GM19397 (cell line): ENCODE measurements at regions not wholly inside any gene's neighbourhood (a gene's known extent, or its start where the extent isn't known, plus 50 kb on each side); places are given as distances from the start of the nearest gene placed in this dataset.
"Not testable (repeated sequence)": the region's sequence is repeated elsewhere in the genome, so short reads cannot be mapped to it uniquely, and the experiment has no call there.

Experiments used
- ATAC-seq: cut with Tn5 transposase; IDR thresholded peaks from one replicate; pipeline ENCODE4 v1.9.1; 2021; ENCODE audit warnings: mild to moderate bottlenecking, moderate library complexity; ENCODE audit not compliant: unreplicated experiment

- no peak for ATAC-seq
These were observed 821.6 kb downstream of the ANKRD7 start for GRCh38 chr7:119046068-119046467.

- no peak for ATAC-seq
These were observed 841.5 kb downstream of the ANKRD7 start for GRCh38 chr7:119065966-119066365.

DNA sequence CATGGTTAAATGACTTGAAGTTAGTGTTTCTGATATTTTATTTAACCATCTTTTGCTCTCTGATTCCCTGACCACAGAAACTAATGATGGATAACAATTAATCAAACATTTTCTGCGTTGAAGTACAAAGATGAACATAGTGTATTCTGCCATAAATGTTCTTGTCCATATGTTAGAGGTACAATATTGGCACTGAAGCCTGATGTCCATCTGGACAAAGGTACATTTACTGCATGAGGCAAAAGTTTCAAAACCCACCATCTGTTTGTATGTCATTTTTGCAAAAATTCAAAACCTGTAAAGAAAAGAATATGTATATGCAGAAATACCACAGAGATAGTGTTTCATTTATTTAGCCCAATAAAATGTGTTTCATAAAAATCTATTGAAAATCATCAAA, 861.5 kb downstream of the ANKRD7 start:
- ATAC-seq: no peak

DNA sequence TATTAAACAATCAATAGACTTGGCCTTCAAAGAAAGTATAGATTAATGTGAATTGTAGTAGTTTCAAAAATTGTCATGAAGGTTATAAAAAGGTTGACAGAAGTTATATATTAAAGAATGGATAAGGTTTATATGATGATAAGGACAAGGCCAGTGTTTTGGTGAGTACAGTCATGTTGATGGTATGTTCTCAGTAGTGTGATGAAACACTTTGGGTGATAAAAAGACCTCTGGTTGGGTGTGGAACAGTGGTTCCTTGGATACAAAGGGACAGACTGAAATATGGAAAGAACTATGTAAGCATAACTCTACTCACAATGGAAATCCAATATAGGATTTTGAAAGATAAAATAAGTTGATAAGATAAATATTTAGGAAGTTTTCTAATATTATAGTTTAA, 866.3 kb downstream of the ANKRD7 start:
- no peak for ATAC-seq

DNA sequence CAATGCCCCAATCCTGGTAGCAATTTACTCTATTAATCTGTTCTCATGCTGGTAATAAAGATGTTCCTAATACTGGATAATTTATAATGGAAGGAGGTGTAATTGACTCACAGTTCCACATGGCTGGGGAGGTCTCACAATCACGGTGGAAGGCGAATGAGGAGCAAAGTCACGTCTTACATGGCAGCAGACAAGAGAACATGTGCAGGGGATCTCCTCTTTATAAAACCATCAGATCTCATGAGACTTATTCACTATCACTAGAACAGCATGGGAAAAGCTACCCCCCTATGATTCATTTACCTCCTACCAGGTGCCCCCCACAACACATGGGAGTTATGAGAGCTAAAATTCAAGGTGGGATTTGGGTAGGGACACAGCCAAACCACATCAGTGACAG, 872.2 kb downstream of the ANKRD7 start:
- no peak for ATAC-seq

DNA sequence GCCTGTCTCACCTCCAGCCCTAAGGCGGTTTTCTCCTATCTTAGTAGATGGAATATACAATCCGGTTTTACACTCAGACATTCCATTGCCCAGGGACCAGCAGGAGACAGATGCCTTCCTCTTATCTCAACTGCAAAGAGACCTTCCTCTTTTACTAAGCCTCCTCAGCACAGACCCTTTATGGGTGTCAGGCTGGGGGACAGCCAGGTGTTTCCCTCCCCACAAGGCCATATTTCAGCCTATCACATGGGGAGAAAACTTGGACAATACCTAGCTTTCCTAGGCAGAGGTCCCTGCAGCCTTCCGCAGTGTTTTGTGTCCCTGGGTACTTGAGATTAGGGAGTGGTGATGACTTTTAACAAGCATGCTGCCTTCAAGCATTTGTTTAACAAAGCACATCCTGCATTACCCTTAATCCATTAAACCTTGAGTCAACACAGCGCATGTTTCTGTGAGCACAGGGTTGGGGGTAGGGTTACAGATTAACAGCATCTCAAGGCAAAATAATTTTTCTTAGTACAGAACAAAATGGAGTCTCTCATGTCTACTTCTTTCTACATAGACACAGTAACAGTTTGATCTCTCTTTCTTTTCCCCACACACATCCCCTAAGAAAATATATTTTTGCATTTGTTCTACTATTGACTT, 876.2 kb downstream of the ANKRD7 start:
- not testable (repeated sequence) for ATAC-seq

DNA sequence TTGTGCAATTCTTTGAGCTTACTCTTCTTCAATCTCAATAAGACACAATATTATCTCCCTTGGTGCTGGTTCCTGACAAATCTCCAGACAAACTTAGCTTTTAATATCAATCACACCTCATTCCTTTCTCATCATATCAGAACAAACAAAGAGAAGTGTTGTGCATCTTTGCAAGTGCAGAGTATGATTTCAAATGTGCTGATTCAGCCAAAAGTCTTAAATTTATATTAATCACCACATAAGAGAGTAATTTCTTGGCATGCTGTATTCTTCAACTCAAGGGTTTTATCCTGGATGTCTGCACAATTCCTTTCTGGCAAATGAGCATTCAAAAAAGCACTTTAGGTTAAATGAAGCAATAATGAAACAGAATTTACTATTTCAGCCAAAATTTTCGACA, 877.8 kb downstream of the ANKRD7 start:
- no peak for ATAC-seq

DNA sequence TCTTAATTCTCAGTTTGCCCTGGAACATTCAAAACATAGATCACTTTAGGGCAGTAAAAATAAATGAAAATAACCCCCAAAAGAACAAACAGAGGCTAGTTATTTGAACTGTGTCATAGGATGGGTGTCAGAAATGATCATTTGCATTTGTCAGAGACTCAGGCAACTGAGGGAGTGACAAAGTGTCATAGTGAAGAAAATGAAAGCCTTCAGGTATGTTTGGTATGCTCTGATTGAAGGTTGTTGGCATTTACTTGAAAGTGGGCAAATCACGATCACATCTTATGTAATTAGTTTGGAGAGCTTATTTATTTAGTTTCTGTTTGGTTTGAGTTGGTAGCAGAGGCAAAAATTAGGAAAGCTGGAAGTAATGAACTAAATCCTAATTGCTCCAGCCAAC, 880.9 kb downstream of the ANKRD7 start:
- no peak for ATAC-seq

DNA sequence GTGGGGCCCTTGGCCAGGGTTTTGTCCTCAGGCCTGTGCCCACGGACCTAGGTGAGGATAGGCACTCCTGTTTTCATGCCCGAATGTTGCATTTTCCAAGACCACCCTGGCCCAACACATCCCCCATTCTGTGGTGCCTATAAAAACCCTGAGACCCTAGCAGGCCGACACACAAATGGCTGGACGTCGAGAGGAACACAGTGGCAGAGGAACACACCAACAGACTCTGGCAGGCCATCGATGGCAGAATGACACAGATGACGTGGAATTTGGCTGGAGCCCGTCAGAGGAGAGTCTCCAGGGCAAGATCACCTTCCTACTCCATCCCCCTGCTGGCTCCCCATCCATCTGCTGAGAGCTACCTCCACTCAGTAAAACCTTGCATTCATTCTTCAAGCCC, 898.8 kb downstream of the ANKRD7 start:
- no peak for ATAC-seq

GRCh38 chr7:119127706-119128105, 903.2 kb downstream of the ANKRD7 start:
- ATAC-seq: no peak

- no peak for ATAC-seq
These were observed 907.9 kb downstream of the ANKRD7 start for GRCh38 chr7:119132436-119132835.

GRCh38 chr7:119167431-119167830, 942.9 kb downstream of the ANKRD7 start:
- ATAC-seq: no peak

DNA sequence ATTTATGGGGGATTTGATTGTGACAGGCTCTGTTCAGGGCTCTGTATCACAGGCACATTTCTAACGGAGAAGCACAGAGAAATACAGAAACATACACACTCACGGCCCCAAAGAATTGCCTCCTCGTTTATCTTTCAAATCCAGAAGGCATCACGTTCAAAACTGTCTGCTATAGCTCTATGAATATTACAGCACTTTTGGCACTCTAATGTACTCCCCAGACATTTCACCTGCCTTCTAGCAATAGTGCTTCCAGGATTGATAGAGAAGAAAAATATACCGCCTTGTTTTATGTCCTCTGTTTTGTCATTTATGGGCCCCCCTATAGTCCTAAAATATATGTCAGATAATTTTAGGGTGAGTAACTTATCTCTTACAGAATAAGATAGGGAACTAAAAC, 947.5 kb downstream of the ANKRD7 start:
- no peak for ATAC-seq

DNA sequence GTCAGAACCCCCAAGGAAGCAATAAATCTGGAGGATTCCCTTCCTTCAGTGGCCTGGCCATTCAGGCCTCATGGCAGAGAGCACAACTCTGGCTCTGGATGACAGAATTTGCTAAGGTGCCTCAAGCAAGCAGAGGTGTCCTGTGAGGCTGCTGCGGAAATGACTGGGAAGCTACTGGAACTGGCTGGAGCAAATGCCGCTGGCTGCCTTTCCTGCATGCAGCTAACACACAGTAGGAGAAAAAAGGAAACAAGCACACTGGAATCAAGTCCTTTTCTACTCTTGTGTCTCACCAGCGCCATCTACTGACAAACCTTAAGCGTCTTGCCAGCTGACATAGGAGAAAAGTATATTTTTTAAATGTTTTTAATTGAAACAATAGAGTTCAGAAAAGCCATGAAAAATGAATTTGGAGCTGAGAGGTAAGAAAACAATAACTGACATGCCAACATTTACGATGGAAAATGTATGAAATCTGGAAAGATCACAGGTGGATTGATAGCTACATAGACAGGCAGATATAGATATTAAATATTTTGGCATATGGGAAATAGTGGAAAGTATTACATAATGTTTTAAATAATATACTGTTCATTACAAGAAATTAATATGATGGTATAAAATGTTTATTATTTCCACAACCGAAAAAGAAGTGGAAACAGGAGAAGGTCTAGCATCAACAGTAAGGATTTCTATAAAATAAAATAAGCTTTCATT, 951.6 kb downstream of the ANKRD7 start:
- peak; percentile 61 for ATAC-seq

- ATAC-seq: no peak
These were observed 953.4 kb downstream of the ANKRD7 start for GRCh38 chr7:119177863-119178262.

GRCh38 chr7:119184124-119184788, 959.8 kb downstream of the ANKRD7 start:
- no peak for ATAC-seq

GRCh38 chr7:119196183-119196582, 971.7 kb downstream of the ANKRD7 start:
- ATAC-seq: no peak

DNA sequence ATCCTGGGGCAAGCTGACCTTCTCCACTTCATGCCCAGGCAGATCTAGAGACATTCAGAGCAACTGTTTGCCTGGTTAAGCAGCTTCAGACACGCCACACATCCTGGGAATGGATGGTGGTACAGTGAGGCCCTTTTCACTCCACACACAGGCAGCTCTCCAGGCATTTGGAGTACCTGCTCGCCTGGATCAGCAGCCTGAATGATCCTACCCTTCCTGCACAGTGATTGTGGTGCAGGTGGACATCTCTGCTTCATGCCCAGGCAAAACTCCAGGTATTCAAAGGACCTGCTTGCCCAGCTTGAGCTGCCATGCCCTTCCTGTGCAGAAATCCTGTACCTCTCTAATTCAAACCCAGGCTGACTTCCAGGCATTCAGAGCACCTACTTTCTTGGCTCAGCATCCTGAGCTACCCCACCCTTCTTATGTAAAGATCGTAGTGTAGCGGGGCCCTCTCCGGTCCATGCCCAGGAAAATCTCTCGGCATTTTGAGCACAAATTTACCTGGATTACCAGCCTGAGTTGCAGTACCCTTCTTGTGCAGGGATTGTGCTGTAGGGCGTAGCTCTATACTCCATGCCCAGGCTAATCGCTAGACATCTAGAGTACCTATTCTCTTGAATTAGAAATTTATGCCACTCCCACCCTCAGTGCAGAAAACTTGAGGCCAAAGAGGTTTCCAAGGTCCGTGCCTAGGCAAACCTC, 972.8 kb downstream of the ANKRD7 start:
- ATAC-seq: no peak

- ATAC-seq: peak; percentile 95
These were observed 973.5 kb downstream of the ANKRD7 start for GRCh38 chr7:119197877-119198527.

- ATAC-seq: no peak
These were observed 995.2 kb downstream of the ANKRD7 start for GRCh38 chr7:119219663-119220062.

DNA sequence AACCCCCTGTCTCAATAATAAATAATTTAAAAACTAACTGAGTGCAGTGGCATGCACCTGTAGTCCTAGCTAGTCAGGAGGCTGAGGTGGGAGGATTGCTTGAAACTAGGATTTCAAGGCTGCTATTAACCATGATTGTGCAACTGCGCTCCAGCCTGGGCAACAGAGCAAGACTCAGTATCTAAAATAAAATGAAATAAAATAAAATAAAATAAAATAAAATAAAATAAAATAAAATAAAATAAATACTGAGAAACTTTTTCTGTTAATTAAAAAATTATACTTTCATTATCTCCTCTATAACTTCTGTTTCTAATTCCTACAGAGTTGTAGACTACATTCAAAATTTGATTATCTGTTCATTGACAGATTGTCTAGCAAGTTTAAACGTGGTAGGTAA, 999.4 kb downstream of the ANKRD7 start:
- no peak for ATAC-seq
